GM21825 (cell line): ENCODE measurements at regions not wholly inside any gene's neighbourhood (a gene's known extent, or its start where the extent isn't known, plus 50 kb on each side); places are given as distances from the start of the nearest gene placed in this dataset.

Source experiments
- ATAC-seq: cut with Tn5 transposase; IDR thresholded peaks from one replicate; pipeline ENCODE4 v1.9.1; 2021; ENCODE audit warnings: mild to moderate bottlenecking, moderate library complexity; ENCODE audit not compliant: unreplicated experiment

DNA sequence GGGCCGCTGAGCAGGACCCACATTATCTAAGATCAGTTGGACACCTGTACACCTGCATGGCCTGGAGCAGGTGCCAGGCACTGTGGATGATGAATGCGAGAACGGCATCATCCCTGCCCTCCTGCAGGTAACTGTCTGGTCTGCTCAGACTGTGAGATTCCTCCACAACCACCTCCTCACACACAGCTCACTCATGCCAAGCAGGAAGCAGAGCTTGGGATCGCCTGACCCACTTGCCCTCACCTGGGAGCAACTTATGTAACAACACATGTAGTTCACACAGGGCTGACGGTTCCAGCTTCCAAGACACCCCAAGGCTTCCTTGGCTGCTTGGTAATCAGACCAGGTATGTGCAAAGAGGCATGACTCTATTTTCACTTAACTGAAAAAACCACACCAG is 359.2 kb downstream of the PREX1 start:
- no peak for ATAC-seq

- no peak for ATAC-seq
Observed at GRCh38 chr20:48467622-48468021, 360.2 kb downstream of the PREX1 start.

- no peak for ATAC-seq
Observed at GRCh38 chr20:48465271-48465670, 362.5 kb downstream of the PREX1 start.

- ATAC-seq = no peak
Observed at GRCh38 chr20:48463916-48464315, 363.9 kb downstream of the PREX1 start.

GRCh38 chr20:48463096-48463720 is 364.6 kb downstream of the PREX1 start:
- ATAC-seq = no peak

GRCh38 chr20:48461735-48462119 is 366.1 kb downstream of the PREX1 start:
- ATAC-seq = no peak

DNA sequence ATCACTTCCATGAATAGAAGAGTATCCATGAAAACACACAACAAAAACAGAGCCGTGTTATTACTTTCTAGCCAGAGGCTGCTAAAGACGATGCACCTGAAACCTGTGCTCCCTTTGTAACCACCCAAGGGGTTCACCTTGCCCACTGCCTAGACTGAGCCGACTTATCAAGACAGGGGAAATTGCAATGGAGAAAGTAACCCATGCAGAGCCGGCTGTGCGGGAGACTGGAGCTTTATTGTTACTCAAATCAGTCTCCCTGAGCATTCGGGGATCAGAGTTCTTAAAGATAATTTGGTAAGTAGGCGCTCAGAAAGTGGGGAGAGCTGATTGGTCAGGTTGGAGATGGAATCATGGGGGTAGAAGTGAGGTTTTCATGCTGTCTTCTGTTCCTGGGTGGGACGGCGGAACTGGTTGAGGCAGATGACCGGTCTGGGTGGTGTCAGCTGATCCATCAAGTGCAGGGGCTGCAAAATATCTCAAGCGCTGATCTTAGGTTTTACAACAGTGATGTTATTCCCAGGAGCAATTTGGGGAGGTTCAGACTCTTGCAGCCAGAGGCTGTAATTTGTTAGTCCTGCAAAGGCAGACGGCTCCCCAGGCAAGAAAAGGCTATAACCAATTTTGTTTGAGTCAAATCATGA is 366.6 kb downstream of the PREX1 start:
- ATAC-seq = no peak

DNA sequence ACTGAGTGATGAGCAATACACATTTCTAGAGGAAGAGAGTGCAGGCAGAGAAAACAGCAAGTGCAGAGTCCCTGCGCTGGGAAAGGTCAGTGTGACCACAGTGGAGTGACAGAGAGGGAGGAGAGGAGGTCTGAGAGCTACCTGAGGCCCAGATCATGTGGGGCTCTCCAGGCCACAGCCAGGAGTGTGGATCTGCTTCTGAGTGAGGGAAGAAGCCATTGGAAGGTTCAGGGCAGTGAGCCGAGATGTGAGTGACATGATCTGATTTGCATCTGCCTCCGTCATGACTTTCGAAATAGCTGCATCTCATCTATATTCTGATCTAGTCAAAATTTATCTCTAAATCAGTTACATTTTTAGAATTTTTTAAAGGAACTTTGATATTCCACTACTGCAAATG is 367.1 kb downstream of the PREX1 start:
- no peak for ATAC-seq

DNA sequence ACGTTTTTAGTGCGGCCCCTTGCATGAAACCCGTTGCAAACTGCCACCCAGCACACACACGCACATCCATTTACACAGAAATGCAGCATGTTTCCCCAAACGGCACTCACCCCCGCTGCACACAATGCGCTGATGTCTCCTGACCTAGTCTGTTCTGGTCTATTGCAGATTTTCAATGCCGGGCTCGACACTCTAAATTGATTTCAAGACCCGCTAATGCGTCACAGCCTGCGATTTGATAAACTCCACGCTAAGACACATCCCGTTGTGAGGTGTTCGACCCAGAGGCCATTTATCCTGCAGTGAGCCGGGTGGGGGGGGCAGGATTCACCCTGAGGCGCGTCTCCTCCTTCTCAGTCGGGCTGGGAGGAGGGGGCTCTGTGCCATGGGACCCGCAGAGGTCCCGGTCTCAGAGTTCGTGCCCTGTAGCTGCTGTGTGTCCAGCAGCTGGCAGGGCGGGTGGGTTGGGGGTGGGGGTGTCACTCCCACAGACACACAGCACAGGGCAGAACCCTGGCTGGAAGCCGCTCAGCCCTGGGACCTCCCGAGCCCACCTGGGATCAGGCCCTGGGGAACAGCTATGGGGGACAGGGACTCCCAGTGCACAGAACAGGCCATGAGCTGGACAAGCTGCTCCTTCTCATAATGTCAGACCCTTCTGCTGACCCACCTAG is 367.9 kb downstream of the PREX1 start:
- no peak for ATAC-seq

DNA sequence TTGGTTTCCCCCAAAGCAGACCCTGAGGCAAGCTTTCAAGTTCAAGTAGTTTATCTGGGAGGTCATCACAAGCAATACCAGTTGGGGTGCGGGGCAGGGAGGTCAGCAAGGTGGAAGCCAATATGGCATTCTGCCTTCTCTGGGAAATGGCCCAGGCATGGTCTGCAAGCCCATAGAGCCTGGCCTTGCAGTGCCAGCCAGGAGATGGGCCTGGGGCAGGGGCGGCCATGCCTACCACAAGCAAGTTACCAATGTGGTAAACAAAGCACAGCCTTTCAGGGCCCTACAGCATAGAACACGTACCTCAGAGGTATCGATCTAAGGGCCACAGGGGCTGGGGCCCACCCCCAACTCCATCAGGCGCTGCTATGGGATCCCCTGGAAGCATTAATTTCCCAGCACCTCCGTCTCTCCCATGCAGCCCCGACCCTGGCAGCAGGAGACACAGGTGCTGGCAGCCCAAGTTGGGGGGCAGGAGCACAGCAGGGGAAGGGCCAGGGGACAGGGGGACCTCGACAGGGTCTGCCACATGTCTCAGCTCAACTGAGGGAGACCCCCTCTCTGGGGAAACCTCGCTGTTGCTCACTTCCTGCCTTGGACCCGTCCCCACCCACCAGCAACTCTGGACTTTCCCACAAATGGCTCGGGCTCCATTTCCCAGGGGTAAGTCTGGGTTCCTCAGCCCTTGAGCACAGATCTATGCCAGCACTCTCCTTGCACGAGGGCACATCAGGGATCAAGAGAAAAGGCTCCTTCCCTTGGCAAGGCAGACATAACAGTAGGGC is 369.0 kb downstream of the PREX1 start:
- no peak for ATAC-seq

DNA sequence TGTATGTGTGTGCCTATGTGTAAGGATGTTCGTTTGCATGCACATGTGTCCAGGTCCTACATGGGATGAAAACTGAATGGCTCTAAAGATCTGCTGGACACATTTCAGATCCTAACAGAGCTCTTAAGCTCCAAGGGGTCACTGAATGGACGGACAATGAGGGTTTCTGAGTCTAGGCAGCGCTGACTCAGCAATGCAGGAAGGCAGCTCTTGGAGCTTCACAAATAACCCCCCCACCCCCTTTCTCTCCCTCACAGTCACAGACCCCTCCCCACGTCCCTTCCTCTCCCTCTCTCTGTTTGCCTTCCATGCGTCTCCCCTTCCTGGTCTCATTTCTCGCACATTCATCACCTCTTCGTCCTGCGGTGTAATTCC is 369.8 kb downstream of the PREX1 start:
- ATAC-seq = no peak

- no peak for ATAC-seq
Observed at GRCh38 chr20:48457193-48458002, 370.4 kb downstream of the PREX1 start.

- ATAC-seq = no peak
Observed at GRCh38 chr20:48456366-48457192, 371.2 kb downstream of the PREX1 start.

DNA sequence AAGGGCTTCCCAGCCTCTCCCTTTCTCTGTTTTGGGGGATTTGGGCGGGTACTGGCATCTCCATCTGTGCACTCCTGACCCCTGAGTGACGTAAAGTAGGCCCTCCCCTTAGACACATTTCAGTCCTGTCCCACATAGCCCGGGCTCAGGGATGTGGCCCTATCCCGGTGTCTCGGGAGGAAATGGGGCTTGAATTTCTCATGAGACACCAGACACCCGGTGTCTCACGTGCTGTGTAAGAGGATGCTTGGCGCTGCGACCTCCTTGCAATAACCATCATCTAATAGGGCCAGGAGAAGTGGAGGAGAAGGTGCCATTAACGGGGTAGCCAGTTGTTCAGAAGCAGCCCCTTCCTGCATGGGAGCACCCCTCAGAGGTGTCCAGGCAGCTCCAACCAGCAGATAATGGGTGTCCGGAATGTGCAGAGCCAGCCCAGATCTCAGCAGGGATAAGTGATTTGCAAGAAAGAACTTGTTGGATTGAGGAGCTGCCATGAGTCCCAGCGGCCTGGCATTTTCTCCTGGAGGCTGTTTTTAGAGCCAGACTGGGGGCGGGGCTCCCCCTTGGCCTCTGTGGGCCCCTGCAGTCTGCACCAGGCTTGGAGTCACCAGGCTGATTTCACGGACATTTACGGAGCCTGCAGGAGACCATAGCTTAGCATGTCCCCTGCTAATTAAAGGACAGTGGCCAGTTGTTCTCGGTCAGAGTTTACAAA is 372.0 kb downstream of the PREX1 start:
- ATAC-seq = no peak

DNA sequence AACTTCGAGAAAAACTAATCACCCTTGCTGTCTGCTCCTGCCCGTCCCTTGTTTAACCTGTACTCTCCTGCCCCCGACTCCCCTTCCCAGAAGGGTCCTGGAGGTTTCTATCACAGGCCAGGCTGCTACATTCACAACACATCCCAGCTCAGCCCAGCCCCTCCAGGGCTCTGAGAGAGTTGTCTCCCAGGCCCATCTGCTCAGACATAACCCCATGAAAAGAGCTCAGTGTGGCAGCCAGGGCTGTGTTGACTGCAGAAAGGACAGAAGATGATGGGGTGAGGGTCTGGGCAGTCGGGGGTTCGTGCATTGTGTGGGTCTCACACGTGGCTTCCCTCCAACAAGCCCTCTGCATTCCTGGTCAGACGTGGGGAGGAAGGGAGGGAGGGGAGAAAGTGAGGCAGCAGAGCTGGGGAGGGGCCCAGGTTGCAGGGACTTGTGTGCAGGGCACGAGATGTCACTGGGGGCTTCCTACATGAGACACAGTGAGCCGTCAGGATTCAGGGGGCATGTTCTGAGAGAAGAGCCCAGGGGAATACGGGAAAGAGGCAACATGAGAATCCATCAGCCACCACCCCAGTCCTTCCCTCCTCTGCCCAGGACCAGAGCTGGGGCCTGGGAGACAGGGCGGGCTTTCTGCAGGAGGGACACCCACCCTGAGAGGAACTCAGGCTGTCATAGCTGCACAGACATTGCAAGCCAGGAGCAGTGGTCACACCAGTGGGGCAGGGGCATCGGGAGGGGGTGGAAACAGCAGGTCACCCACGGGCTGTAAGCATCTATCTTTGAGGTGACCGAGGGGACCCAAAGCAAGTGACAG is 372.9 kb downstream of the PREX1 start:
- no peak for ATAC-seq

DNA sequence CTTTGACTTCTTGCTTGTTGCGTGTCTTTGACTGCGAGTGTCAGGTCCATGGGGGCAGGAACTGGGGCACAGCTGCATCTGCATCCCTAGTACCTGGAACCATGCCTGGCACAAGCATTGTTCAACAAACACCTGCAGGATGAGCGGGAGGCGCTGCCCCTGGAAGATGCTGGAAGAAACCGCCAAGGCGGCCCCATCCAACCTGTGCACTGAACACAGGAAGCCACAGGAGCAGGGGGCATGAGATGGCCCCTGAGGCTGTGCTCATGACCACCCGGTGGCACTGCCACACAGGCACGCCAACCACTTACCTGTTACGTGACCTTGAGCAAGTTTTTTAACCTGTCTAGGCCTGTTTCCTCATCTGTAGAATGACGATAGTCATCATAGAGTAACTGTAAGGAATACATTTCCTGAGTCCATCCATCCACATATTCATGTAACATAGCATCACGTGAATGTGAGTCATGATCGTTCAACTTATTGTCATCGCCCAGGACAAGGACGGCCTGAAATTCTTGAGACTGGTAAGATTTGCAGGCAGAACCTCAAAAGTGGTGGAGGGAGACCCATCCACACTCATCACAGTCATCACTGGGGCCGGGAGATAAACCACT is 374.2 kb downstream of the PREX1 start:
- ATAC-seq = no peak

- no peak for ATAC-seq
Observed at GRCh38 chr20:48451401-48451800, 376.4 kb downstream of the PREX1 start.
